ENCODE measurements at regions not wholly inside any gene's neighbourhood (a gene's known extent, or its start where the extent isn't known, plus 50 kb on each side); places are given as distances from the start of the nearest gene placed in this dataset.
A peak's percentile ranks its signal among the peaks of the same experiment; 100 is the strongest.
"Not testable (repeated sequence)": the region's sequence is repeated elsewhere in the genome, so short reads cannot be mapped to it uniquely, and the experiment has no call there.

DNA sequence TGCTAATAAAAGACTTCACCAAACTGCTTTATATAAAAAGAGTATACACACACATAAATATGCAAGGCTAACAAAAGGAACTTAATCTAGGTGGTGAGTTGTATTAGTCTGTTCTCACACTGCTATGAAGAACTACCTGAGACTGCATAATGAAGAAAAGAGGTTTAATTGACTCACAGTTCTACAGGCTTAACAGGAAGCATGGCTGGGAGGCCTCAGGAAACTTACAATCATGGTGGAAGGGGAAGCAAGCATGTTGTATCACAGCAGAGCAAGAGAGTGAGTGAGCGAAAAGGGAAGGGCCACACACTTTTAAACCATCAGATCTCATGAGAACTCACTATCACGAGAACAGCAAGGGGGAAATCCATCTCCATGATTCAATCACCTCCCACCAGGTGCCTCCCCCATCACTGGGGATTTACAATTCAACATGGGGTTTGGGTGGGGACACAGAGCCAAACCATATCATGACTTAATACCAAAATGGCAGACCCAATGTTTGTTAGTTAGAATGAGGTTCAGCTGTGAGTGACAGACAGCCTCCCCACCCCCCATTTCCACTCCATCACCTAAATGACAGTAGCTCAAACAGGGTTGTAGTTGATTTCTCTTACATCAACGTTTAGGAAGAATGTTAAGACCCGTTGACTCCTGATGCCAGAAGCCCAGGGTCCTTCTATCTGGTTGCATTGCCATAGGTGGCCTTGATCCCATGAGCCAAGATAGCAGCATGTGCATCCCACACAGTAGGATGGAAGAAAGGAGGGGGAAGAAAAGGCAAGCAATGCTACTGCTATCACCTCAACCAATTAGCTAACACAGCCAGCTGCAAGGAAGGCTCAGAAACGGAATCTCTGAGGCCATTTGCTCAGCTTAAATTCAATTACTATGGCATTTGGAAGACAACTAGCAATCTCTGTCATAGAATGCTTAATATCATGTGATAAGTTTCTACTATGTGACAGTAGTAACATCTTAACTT lies 77.0 kb downstream of the CCDC71L start:
- no peak for DNase-seq (ENCODE audit: low spot score)

DNA sequence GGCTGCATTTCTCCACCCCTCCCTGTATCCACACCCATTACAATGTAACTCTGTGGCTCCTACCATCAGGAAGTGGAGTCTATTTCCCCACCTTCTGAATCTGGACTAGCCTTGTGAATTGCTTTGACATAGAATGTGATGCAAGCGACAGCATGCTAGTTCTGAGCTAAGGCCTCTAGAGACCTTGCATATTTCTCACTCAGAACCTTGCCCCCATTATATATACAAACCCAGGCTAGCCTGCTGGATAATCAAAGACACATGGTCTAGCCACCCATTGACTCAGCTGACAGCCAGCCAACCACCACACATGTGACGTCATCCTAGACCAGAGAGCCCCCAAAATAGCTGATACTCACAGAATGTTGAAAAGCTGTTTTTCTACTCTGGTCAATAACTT lies 77.9 kb downstream of the CCDC71L start:
- DNase-seq (ENCODE audit: low spot score), result no peak

DNA sequence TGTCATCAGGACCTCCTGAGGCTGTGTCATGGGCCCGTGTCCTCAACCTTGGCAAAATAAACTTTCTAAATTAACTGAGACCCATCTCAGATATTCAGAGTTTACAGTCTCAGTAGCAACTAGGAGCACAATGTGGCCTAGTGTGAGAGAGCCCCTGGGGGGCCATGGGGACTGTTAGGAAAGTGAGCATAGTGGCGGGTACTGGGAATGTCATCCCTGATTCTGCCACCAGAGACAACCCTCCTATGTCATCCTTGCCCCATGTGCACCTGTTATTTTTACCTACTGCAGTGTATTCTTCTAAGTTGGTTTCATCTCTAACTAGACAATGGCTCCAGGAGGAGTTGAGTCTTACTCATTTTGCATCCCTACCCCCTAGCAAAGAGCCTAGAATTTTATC lies 78.6 kb downstream of the CCDC71L start:
- no peak for DNase-seq (ENCODE audit: low spot score)

DNA sequence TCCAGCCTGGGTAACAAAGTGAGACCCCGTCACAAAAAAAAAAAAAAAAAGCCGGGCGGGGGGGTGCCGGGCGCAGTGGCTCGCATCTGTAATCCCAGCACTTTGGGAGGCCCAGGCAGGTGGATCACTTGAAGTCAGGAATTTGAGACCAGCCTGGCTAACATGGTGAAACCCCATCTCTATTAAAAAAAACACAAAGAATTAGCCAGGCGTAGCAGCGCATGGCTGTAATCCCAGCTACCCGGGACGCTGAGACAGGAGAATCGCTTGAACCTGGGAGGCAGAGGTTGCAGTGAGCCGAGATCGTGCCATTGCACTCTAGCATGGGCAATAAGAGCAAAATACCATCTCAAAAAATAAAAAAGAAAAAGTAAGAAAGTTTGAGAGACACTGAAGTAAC lies 81.9 kb downstream of the CCDC71L start:
- not testable (repeated sequence) for DNase-seq (ENCODE audit: low spot score)

DNA sequence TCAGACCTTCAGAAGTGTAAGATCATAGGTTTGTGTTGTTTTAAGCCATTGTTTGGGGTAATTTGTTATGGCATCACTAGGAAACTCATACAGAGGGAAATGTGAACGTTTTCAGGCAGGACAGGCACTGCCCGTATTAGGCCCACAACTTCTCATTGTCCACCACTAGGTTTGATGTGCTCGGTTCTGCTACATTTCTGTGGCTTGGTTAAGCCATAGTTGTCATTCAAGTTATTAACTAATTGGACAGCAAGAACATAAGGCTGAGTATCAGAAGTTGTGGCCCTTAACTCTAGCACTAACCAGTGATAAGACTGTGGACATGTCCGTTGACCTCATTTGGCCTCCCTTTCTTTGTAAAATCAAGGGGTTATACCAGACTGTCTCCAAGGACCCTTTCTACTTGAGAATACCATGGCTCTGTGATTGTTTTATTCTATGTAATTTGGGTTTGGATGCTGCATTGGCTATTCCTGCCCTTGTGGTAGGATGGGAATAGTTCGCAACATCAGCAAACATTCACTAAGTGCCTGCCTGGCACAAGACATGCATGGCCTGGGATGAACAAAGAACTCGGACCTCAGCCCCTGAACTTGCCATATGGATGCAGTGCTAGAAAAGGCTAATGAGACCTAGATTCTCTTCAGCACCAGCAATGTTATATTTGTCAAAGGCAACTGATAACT lies 85.7 kb downstream of the CCDC71L start:
- no peak for DNase-seq (ENCODE audit: low spot score)

DNA sequence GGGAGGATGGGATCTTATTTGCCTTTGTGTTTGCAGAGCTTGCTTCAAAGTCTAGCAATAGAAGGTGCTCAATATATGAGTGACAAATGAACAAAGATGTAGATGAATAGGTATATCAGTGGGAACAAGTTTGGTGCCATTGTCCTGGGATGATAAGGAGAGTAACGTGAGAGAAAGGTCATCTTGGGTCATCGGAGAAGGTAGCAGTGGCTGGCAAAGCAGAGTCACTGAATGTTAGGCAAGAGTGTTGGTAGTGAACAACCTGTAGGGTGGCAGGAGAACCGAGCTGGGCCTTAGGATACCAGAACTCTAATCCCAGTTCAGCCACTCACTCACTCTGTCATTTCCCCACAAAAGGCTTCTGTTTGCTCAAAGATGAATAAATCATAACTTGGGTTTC lies 87.2 kb downstream of the CCDC71L start:
- no peak for DNase-seq (ENCODE audit: low spot score)

DNA sequence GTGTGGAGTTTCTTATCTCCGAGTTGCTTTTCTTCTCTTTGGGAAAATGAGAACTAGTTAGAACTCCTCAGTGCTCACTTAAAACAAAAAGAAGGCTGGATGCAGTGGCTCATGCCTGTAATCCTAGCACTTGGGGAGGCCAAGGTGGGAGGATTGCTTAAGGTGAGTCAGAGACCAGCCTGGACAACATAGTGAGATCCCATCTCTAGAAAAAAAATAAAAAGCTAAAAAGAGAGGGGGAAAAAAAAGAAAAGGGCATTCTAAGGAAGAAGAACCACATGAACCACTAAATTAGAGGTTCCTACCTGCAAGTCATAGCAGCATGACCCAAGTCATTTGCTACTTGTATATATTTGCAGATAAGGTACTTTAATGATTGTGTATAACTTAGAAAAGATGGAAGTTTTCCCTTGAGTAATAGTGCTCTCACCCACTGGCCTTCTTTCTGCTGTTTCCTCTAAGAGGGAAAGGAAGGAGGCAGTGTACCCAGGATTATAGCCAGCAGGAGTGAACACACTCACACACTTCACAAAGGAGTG lies 87.8 kb downstream of the CCDC71L start:
- DNase-seq (ENCODE audit: low spot score), result no peak

DNA sequence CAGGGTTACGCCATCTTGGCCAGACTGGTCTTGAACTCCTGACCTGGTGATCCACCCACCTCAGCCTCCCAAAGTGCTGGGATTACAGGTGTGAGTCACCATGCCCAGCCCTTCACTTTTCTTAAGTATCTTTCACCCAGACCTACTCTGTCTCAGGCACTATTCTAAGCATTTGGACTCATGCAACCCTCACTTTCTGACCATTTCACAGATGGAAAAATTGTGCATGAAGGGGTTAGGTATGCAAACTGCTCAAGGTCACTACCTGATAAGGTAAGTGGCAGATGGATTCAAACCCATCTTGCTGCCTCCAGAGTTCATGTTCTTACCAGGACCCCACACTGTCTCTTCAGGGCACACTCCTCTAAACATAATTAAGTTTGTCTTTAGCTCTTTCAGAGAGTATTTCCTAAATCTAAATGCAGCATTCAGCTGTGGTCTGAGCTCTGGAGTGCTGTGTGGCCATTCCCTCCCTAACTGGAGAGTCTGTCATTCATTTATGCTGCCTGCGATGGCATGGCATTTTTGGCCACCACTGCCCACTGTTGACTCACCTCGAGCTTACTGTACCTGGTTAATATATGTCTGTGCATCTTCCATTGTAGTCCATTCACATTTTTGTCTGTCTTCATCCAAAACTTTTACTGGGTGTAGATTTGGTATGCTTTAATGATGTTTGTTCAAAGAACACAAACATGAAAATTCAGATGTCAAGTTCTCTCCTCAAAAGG lies 88.4 kb downstream of the CCDC71L start:
- no peak for DNase-seq (ENCODE audit: low spot score)

DNA sequence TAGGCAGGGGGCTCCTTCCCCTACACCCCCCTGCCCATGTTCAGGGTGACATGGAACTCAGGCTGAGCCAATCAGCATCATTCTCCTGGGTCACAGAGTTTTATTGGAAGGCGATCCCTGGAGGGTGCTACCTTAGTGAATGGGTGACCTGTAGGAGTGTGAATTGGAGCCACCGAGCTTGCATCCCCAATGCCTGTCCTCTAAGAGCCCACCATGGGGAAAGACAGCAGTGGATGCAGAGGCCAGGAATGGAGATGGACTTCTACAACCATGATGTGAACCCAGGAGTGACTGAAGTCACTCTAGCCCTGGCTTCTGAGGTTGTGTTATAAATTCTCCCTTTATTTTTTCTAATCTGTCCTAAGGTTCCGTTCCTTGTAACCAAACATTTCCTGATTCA lies 89.4 kb downstream of the CCDC71L start:
- no peak for DNase-seq (ENCODE audit: low spot score)

DNA sequence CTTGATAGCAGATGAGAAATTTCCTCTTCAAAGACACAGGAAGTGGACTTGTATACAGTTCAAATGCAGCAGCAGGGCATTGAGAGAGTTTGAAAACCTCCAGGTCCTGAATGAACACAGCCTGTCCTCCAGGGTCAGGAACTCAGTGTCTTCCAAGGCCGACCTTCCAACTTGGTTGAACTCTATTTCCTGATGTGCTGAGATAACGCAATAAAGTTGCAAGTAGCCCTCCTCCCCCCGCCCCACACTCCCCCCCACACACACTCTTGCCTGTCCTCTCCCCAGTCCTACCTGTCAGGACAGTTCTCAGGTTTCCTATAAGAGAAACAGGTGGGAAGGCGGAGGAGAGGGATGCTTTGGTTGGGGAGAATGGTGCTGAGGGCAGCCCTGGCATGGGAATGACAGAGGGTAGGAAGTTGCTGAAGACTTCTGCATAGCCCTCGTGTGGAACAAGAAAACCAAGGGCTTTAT lies 90.0 kb downstream of the CCDC71L start:
- DNase-seq (ENCODE audit: low spot score), result no peak

DNA sequence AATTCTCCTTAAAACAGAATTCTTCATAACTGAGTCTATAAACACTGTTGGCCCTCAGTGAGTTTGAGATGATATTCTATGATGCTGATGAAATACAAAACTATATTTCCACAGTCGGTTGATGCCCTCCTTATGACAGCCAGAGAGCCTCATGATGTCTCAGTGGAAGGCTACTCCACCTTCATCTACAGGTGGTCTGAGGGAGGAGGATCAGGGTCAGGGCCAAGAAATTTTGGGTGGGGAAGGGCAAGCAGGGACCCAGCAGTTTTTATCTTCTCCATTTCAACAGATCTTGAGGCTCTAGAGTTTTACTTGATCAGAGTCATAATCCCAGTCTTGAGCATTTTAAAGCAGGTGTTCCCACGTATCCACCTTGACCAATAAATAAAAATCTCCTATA lies 90.8 kb downstream of the CCDC71L start:
- no peak for DNase-seq (ENCODE audit: low spot score)

DNA sequence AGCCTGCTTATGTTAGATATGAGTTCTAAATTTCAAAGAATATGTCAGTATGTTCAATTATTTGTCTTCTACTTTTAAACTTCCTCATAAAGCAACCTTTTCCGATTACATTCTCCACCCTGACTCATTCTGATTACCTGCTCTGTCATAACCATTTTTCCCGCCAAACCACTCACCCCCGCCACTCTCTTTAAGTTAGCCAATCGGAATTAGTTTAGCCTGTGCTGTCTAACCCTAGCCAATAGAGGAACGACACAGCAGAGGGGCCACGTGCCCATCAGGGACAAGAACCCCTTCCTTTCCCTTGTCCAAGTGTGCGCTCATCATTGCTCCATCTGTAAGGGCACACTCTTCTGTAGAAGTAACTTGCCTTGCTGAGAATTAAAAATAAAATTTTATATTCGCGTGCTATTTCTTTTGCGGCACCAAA lies 91.4 kb downstream of the CCDC71L start:
- no peak for DNase-seq (ENCODE audit: low spot score)

DNA sequence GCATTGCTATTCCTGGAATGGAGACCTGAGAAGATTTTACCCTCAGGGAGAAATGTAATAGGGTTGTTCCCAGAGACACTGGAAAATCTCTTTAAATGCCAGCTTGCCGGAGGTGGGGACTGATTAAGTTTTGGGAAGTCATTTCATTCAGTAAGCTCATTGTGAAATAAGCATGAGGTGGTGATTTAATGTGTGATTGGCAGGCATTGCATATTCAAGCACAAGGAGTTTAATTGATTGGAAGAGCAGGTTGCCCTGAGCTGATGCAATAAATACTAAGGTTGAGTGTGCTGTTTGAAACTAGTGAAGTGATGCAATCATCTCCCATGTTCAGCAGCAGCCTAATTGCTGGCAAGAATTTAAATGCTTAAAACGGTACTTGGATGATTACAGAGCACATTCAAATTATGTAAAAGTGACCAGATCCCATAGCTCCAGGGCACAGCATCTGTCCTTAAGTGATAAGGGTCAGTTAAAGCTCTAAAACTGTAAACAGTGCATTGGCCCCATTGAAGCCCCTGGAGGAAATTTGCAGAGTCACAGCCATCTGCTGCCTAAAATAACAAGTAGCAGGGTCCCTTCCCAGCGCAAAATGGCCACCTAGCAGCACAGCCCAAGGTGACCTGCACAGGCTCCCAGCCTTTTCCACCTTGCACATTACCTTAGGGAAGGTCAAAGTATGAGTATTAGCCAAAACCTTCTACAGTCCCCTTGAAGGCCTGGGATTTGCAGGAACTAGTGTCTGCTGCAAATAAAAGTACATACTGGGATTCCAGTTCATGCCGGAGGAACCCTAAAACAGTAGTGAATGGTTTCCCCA lies 92.1 kb downstream of the CCDC71L start:
- peak; percentile 48 for DNase-seq (ENCODE audit: low spot score)

DNA sequence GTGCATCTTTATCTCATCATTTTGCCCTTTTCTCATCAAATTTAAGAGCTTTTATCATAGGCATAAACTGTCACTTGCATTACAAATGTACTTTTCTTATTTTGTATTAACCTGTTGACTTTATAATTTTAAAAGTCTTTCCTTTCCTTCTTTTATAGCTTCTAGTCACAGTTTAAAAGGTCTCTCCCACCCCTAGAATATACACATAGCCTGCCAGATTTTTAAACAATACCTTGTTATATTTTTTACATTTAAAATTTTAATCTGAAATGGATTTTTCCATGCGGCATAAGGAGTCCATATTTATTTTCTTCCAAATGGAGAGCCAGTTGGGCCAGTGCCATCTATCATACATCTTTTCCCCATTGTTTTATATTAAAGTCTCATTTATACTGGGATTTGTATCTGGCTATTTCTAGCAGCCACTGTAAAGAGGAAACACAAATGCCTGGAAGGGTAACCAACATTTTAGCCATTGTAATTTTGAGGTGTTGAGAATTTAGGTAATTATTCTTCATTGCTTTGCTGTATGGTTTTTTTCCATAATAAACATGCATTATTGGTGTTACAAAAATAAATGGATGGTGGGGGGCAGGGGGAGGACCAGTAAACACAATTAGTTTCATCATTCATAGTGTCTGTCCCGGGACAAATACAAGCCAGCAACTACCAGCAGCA lies 92.8 kb downstream of the CCDC71L start:
- no peak for DNase-seq (ENCODE audit: low spot score)

DNA sequence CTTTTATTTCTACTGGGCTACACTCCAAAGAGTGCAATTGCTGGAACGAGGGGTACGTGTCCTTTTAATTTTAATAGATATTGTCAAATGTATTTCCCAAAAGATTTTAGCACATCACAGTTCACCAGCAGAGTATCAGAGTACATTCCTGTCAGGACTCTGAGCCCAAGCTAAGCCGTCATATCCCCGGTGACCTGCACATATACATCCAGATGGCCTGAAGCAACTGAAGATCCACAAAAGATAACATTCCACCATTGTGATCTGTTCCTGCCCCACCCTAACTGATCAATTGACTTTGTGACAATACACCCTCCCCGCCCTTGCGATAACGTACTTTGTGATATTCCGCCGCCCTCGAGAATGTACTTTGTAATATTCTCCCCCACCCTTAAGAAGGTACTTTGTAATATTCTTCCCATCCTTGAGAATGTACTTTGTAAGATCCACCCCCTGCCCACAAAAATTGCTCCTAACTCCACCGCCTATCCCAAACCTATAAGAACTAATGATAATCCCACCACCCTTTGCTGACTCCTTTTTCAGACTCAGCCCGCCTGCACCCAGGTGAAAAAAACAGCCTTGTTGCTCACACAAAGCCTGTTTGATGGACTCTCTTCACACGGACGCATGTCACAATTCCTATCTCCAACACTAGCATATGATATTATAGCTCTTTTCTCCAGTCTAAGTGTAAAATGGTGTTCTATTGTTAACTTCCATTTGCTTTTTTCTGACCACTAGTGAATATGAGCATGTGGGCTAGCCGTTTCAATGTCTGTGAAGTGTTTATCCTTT lies 93.6 kb downstream of the CCDC71L start:
- not testable (repeated sequence) for DNase-seq (ENCODE audit: low spot score)

DNA sequence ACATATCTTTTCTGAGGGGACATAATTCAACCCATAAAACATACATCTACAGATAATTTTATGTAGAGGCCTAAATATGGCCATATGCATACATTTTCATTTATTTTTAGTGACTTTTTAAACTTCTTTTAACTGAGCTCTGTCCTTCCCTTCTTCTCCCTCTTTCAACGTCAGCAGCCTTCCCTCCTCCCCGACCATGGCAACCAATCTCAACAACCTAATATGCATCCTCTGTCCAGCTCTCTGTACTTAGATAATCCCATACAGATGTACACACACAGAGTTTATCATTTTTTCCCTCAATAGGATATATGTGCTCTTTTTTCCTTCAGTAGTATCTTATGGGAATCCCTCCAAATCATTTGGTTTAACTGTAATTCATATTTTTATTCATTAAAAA lies 94.3 kb downstream of the CCDC71L start:
- no peak for DNase-seq (ENCODE audit: low spot score)

DNA sequence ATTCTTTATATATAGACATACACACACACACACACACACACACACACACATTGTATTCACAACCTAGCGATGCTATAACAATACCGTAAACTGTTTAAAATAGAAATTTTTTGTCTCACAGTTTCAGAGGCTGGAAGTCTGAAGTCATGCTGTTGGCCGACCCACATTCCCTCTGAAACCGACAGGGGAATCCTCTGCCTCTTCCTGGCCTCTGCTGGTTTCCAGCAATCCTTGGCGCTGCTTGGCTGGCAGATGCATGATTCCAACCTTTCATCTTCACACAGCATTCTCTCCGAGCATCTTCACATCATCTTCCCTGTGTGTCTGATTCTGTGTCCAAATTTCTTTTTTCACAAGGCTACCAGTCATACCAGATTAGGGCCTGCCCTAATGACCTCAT lies 94.8 kb downstream of the CCDC71L start:
- DNase-seq (ENCODE audit: low spot score), result no peak

DNA sequence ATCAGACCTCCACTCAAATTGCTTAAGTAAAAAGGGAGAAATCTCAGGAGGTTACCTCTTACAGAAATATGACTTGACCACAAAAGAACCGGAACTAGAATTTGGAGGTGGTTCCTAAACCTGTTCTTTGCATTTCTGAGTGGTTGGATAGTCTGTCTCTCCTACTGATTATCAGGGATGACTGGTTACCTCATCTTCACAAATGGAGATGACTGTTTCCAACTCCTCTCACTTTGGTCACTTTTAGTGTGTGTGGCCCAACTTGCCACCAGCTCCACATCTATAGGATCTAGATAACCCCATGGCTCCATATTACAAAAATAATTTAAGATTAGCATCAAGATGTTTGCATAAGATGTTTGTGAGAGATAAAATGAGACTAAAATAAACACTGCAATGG lies 95.5 kb downstream of the CCDC71L start:
- no peak for DNase-seq (ENCODE audit: low spot score)

DNA sequence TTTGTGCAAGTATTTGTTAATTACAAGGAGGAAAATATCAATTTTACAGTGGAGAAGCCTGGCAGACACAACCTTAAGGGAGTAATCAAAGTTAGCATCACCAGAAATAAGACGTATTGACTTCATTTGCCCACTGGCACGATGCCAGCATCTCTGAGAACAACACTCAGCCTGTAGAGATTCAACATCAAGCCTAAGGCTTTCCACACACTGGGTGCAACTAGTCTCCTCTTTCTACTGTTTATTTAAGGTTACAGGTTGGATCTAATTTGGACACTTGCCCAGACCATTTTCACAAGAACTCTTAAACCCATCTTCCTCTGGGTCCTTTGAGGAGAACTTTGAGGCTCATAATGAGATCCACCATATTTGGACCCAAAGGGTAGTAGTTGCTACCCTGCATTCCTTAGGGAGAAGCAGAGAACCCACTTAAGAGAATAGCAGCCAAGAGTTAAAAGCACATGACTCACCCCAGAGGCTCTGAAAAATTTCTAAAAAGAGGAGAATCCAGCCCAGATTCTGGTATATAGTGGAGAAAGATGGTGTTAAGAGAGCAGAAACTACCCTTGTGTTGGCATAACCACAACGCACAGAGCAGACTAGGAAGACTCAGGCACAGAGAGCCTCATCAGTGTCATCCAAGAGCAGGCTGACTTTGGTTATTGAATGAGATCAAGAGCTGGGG lies 97.3 kb downstream of the CCDC71L start:
- no peak for DNase-seq (ENCODE audit: low spot score)
